Stimulated activated CD8-positive, alpha-beta memory T cell treated with anti-CD3 and anti-CD28 coated beads, Interleukin-4, amount 100 ng/mL, for 24 hours (primary cell): ENCODE measurements at regions not wholly inside any gene's neighbourhood (a gene's known extent, or its start where the extent isn't known, plus 50 kb on each side); places are given as distances from the start of the nearest gene placed in this dataset.

Experiments used
- DNase-seq: peaks from one replicate; pipeline ENCODE4 v3.0.0-alpha.2; 2020; ENCODE audit warnings: low read depth

DNA sequence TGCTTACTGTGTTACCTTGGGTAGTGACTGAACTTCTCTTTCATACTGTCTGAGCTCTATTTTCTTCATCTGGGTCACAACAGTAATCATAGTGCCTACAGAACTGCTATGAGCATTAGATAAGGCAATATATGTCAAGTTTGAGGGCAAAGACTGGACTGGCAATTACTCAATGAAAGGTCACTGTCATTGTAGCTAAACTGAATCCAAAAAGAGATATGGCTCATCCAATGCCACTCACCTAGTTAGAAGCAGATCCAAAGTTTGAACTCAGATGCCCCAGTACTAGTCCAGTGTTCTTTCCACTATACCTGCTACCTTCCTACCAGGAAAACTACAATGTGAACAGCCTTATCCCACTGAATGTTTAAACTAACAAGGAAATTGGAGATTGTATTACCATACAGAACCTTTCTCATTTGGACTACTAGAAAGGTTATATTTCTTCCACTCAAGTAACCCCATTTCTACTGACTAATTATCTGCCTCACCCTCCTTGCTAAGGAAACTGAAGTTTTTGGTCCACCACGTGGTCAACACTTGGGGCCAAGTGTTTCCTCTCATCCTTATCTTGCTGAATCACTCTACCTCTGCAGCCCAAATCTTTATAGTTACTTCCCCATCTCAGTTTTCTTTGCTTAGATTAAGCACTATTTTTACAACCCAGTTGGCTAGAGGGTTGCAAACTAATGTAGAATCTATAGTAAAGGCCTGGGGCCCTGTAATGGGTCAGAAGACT is 202.3 kb upstream of the LPP start:
- no peak for DNase-seq

DNA sequence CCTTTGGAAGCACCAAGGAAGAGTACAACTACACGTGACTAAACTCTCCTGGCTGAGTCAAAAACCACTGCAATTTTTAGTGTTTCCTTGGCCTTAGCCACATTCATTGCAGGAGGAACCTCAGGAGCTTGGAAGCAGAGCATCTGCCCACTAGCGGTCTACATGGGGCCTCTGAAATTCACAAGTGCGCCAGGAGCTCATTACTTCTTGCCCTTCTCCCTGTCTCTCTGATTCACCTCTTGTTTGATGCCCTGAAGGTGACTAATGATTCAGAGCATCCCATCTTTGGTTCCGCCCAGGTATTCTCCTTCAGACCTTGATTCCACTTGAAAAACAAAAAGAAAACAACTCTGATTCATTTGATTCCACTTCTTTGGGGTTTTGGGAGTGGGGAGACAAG is 201.1 kb upstream of the LPP start:
- DNase-seq: no peak

DNA sequence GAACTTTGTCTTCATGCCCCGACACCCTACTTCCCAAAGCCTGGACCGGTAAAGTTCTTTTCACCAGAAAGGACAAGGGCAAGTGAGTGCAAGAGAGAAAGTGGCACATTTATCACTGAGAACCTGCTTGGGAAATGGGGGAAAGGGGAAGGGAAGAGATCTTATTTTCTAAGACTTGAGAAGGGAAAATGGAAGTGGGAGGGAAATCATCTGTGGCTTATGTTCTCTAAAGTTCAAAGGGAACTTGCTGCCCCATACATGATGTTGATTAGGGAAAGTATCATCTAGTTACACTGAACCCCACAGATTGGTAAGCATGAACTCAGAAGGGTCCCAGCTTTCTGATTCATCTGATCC is 199.5 kb upstream of the LPP start:
- no peak for DNase-seq

DNA sequence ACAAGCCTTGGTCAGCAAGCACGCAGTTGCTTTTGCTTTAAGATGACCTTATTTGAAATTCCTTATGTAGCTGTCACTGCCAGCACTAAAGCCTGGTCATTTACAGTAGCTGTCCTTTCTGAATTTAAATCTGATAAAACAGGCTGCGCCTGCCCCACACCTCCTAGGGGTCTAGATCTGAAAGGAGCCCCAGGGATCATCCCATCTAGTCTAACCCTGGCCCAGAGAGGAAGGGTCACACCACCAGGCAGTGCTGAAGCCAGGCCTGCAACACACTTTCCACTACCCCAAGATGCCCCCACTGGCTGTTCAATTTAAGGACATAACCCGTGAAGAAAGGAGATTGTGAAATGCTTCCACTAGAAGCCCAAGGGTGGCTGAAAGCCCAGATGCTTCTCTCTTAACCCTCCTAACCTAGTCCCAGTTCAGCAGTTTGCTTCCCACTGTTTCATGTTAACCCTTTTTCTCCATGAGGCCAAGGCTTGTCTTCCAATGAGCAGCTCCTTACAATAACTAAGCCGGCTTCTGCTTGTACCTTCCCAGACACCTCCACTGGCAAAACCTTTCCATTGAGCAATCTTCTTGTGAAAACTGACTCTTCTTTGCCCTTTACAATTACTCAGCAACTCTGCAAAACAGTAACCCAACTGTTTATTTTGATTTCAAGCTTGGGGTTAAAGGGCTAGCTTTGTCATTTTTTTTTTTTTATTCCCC is 198.9 kb upstream of the LPP start:
- DNase-seq: no peak

DNA sequence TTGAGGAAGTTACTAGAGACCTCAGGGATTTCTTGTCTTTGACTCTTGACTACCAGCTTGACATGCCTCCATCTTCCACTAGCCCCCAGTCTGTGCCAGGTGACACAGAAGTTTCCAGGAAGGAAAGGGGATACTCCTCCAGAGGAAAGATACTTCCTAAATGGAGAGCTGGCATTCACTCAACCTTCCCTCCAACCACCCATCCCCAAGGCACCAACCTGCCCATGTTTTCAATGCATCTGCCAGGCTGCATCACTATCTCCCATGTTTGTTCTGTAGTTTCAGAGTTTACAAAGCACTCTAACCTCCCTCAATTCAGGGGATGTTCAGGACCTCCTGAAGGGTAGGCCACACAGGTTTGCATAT is 198.4 kb upstream of the LPP start:
- no peak for DNase-seq

DNA sequence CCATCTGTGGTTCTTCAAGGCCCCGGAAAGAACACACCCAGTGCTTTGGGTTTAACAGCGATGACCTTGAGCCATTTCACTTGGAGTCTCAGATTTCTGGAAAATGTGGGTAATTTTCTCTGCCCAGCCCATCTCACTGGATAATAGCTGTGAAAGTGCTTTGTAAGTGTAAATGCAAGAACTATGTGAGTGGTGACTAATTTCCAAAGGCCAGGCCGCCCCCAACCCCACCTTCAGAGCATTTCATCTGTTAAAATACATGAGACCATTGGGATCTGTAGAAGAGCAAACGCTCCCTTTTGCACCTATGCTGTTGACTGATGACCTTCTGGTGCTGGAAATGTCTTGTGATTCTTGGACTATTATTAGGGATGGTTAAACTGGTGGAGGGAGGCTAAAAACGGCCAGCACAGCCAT is 196.8 kb upstream of the LPP start:
- DNase-seq: no peak

DNA sequence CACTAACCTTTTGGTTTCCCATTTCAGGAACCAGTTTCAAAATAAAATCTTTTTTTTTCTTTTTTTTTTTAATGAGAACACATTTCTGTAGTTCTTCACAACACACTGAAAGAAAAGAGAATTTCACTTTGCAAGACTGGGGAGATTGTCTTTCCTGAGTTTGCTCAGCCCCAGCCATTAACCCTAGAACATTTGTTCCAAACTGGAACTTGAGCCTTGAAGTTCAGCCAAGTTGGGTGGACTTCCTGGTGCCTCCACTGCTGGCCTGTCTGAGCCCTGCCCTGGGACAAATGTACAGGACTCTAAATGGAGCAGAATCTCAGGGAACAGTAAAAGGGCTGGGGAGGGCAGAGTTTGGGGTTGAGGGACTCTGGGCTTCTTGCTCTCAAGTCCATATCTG is 196.4 kb upstream of the LPP start:
- no peak for DNase-seq

DNA sequence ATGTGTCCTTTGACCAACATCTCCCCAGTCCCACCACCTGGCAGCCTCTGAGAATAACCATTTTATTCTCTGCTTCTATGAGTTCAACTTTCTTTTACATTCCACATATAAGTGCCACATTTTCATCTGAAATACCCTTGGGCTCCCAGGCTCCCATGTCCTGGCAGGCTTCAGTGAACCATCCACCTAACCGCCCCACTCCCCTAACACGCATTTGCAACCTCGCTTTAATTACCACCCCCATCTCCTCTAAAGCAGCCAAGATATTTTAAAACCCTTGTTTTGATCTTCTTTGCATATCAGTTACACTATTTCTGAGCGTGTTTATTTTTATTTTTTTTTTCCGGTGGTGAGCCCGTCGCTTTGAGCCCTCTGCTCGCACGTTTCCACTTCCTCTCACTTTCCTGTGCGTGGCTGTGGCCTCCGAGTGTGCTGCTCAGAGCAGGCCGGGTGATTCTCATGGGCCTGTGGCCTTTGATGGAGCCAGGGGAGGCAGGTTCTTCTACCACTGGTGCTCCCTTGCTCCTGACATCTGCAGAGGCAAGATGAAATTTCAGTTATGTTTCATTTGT is 195.4 kb upstream of the LPP start:
- peak; percentile 31 for DNase-seq

DNA sequence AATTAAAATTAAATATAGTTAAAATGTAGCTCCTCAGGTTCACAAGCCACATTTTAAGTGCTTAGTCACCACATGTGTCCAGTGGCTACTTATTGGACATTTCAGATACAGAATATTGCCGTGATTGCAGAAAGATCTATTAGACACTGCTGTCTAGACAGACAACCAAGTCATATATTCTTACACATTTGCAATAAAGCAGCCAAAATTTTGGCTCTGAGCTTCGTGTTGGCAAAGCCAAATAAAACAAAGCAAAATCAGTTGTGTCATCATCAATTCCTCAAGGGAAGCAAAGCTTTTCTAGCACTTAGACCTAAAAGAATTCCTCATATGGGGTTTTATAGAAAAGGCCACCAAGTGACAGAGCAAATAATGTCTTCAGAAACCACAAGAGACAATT is 193.1 kb upstream of the LPP start:
- no peak for DNase-seq

DNA sequence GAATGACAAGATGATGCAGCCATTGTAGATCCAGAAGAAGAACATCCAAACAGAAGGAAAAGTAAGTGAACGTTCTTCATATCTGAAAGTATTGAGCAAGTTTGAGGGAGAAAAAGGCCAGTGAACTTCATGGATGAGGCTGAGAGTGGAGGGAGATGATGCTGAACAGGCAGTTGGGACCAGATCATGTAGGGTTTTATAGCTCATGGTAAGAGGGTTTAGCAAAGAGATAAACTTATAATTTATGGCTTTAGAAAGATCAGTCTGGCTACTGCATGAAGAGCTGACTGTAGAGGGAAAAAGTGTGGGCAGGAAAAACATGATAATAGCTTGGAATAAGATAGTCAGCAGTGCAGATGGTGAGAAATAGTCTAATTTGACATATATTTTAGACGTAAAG is 192.6 kb upstream of the LPP start:
- DNase-seq: no peak

DNA sequence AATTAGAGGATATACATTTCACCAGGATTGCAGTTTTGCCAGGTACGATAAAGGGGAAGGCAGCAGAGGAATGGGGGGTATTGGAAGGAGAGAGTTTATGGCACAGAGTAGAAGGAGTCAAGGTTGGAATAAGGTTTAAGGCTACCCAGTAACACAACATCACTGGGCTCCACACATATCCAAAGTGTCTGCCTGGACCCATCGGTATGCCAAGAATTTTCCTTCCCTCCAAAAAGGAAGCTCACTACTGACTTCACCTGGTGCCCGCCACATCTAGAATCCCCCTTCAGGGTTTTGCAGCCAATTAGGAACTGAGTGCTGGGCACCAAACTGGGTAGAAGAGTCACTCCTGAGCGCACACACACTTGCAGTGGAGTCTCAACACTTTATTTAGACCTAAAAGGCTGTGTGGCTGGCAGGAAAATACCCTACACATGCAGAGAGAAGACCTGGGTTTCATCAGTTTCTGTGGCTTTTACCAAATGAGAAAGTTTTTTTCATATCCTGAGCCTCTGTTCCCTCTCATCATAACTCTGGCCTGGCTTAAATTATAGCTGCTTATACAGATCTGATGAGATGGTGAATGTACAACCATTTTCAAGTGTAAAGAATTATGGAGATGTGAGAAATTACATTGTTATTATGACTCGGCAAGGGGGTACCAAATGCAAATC is 190.8 kb upstream of the LPP start:
- DNase-seq: no peak

DNA sequence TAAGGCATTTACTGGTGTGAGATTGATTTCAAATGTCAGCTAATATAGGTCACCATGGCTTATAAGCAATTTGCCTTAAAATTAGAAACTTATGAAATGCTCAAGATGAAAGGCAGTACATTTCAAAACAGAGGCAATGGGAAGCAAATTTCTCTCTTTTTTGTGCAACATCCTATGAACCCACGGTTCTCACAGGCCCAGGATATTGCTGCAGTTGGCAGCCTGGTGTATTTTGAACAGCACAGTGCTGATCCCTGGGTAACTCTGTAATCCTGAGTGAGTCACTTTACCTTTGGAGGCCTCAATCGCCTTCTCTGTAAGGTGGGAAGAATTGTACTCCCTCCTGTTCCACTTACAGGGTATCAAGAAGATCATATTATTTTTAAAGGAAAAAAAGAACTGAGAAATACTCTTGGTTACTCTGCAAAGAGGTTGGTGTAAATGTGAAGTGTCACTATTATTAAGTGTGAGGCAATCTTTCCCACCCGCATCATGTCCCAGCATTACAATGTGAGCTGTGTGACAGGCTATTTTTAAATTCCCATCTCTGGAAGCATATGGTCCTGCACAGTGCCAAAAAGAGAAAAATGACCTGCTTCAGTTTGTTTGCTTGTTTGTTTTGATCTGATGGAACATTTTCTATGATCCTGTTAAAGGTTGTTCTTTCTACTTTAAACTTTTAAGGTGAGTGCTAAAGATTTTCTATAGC is 190.1 kb upstream of the LPP start:
- DNase-seq: no peak

DNA sequence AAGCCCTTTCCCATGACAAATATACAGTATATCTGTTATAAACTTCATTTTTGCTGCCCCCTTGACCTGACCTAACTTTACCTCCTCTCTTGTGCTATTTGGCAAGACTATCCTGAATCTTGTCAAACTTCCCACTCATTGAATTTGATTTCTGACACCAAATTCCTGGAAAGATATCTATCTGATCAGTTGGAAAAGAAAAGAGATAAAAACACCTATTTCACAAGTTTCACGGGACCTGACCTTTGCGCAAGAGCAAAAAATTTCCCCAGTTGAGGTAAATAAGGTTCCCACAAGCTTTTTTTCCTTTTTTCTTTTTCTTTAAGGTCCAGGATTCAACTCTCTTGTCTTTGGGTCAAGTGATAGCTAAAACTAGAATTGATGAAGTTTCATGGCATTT is 189.2 kb upstream of the LPP start:
- DNase-seq: no peak

DNA sequence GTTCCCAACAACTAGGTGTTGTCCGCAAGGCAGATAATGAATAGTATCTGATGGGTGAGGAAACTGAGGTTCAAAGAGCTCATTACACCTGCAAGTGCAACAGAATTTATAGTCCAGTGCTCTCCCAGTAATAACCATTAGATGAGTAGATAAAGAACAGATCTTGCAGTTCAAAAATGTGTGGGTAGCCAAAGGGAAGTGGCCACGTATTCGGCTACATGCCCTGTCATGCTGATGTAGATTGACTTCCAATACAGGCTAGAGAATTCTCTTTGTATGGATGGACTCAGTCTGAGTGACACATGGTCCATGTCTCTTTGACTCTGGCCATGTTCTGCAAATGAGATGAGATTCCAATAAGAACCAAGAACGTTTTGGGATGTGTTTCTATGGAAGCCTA is 187.9 kb upstream of the LPP start:
- no peak for DNase-seq

DNA sequence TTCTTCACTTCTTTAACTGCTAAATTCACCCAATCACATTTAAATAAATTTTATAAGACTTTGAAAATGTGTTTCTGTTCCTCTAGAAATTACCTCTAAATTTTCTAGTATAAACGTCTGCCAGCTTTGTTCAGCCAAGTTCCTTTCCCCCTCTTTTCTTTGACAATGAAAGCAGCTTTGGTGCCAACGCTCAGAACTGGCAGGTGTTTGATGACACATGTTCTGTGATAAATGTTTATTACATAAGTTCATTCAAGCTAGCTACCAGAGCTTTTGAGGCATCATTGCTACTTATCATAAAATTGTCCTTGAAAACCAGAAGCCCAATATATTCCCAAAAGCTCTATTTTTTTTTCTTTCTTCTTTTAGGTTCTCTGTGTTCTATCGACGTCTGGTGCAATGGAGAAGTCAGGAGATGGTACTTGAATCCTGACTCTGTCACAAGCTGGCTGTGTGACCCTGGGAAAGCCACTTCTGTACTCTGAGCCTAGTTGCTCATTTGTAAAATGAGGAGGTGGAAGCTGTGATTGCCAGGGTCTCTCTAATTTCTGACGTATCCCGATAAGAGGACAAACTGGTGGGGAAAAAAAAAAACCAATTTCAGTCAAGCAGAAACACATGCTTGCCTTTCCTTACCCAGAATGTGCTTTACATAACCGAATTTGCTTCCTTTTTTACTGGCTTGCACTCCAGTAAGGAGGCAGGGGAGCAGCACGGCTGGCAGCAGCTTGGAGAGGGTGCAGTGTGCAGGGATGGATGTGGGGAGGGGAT is 187.1 kb upstream of the LPP start:
- DNase-seq: no peak

DNA sequence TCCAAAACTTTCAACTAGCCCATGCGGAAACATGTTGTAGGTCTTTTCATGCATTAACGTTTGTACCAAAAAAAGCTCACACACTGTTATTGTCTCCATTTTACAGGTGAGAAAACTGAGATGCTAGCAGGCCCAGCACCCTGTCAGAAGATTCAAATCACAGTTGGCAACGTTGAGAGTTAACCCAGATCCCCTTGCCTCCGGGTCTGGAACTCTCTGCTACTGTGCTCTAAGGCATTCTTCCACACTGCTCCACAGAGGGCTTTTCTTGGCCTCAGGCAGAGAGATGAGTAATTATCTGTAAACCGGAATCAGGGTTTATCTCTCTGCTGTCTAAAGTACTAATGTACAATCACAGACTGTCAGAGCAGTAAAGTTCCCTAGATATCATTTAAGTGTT is 186.0 kb upstream of the LPP start:
- no peak for DNase-seq

DNA sequence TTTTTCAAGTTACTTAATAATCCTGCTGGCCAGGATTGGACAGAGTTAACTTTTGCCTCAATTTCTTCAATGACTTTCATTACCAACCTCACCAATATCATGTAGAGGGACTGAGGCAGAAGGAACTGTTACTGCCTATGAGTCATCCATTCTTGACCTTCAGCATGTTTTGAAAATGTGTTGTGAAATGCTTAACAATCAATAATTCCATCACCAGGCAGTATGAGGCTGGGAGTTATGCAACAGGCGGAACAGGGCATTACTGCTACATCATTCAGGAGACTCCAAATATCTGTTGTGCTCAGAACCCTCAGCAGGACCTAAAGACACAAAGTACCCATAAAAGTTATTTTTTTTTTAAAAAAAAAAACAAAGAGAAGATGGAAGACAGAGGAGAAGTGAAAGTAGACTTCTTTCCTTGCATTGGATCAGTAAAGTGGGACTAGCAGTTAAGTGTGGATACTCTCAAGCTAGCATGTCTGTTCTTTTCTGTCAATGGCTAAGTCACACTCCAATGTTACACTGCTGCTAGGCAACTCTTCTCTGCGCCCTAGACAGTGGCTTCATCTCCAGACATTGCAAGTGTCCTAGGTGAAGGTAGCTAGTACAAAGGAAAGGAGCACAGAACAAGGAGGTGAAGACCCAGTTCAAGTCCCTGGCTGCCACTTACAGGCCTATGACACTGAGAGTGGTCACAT is 184.9 kb upstream of the LPP start:
- no peak for DNase-seq

DNA sequence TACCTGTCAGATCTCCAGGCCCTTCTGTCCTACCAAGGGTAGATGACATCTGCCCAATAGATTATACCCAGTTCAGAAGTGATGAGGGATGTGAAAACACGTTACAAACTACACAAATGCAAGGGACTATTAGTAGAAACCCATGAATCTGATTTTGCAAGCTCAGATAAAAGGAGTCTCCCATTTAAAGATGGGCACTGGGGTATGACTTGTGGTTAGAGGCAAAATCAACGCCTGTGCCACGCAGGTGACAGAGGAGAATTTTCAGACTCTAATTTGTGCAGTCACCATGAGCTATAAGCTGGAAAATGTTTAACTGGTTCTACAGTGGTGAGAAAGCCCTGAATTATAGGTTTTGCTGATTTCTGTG is 184.4 kb upstream of the LPP start:
- no peak for DNase-seq

DNA sequence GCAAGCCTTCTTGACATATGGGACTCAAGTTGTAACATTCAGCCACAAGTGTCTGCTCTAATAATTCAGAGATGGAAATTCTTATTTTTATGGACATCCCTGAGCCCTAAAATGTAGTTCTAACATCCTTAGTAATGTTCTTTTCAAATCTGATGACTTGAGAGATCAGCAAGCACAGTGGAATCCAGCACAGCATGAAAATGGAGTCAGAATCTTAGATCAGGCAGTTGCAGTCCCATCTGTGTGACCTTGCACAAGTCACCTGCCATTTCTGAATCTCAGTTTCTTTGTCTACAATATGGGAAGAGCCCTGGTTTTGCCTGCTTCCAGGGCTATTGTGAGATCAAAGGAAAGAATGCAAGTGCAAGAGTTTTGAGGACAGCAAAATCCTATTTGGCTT is 183.9 kb upstream of the LPP start:
- DNase-seq: no peak

DNA sequence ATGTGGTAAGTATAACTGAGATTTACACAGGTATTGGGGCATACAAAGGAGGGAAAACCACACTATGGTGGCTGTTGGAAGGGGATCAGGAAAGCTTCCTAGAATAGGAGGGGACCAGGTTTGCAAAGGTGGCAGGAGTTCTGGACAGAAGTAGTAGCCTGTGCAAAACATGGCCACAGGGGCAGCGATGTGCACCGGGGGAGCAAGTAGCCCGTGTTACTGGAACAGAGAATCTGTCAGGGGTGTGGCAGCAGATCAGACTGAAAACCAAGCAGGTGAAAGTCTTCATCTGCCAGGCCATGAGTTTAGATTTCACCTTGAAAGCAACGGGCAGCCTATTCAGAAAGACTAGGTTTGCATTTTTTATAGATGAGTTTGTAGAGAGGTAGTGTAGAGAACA is 182.3 kb upstream of the LPP start:
- DNase-seq: no peak

DNA sequence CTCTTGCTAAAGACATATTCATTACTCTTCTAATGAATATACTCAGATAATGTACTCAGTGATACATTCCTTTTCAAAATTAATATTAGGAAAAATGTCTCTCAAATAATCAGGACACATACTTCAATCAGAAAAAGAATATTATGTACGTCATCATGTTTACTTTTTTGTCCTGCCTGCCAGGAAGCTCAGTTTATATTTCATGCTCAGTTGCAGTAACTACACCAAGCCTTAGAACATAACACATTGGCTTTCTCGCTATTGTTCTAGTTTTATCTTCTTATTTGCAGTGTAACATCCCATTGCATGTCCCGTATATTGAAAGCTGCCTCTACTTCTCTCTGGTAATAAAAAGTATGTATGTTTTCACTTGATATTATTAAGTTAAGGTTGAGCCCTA is 181.5 kb upstream of the LPP start:
- no peak for DNase-seq
